ENCODE measurements at regions not wholly inside any gene's neighbourhood (a gene's known extent, or its start where the extent isn't known, plus 50 kb on each side); places are given as distances from the start of the nearest gene placed in this dataset.
"Not testable (repeated sequence)": the region's sequence is repeated elsewhere in the genome, so short reads cannot be mapped to it uniquely, and the experiment has no call there.

DNA sequence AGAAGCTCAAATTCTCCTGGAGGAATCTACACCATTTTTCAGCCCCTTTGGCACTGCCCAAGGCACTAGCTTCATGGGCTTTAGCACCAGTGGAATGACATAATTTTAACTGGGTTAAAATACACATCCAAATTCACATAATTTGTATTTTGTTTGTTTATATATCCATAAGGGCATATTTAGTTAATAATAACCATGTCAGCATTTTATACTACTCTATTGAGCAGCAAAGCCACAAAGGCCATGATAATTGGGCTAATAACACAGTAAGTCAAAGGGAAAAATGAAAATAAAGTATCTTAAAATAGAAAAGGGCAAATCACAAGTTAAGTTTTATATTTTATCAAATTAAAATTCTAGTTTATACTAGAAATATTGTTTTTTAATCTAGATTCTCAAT, 262.7 kb upstream of the TACR3 start:
- H3K9me3 ChIP-seq (ENCODE audit: low read length) = no peaks in the 10 kb centered on the region
- H3K4me1 ChIP-seq (ENCODE audit: insufficient read depth, low read length, severe bottlenecking) = no peaks in the 10 kb centered on the region
- H3K9ac ChIP-seq (ENCODE audit: low read length) = no peak overlapping the region
- no peaks in the 10 kb centered on the region for H4K20me1 ChIP-seq (ENCODE audit: insufficient read depth, low read length)
- no peaks in the 10 kb centered on the region for H3K27me3 ChIP-seq (ENCODE audit: insufficient read depth, low read length)
- H3K4me3 ChIP-seq (ENCODE audit: low read depth, low read length, poor library complexity, severe bottlenecking) = no peak overlapping the region
- no peaks in the 10 kb centered on the region for H3F3A ChIP-seq (ENCODE audit: insufficient read depth, low read length)
- no peak overlapping the region for H3K4me2 ChIP-seq (ENCODE audit: low read length)
- no peak for TF ChIP-seq EZH2 (IDR thresholded peaks at IDR 0.05; ENCODE audit: borderline replicate concordance, low read length)
- TF ChIP-seq, protein P1, sequence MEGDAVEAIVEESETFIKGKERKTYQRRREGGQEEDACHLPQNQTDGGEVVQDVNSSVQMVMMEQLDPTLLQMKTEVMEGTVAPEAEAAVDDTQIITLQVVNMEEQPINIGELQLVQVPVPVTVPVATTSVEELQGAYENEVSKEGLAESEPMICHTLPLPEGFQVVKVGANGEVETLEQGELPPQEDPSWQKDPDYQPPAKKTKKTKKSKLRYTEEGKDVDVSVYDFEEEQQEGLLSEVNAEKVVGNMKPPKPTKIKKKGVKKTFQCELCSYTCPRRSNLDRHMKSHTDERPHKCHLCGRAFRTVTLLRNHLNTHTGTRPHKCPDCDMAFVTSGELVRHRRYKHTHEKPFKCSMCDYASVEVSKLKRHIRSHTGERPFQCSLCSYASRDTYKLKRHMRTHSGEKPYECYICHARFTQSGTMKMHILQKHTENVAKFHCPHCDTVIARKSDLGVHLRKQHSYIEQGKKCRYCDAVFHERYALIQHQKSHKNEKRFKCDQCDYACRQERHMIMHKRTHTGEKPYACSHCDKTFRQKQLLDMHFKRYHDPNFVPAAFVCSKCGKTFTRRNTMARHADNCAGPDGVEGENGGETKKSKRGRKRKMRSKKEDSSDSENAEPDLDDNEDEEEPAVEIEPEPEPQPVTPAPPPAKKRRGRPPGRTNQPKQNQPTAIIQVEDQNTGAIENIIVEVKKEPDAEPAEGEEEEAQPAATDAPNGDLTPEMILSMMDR (IDR thresholded peaks at IDR 0.05; ENCODE audit: low read length) = no peak
- H3K27ac ChIP-seq (ENCODE audit: low read depth, low read length, poor library complexity, severe bottlenecking) = no peak overlapping the region
- H3K79me2 ChIP-seq (ENCODE audit: insufficient read depth, low read length) = no peaks in the 10 kb centered on the region
- H3K36me3 ChIP-seq (ENCODE audit: insufficient read depth, low read length) = no peaks in the 10 kb centered on the region
- H3K9me2 ChIP-seq (ENCODE audit: low read depth, low read length) = no peaks in the 10 kb centered on the region
- H2AFZ ChIP-seq (ENCODE audit: low read length) = no peak overlapping the region

DNA sequence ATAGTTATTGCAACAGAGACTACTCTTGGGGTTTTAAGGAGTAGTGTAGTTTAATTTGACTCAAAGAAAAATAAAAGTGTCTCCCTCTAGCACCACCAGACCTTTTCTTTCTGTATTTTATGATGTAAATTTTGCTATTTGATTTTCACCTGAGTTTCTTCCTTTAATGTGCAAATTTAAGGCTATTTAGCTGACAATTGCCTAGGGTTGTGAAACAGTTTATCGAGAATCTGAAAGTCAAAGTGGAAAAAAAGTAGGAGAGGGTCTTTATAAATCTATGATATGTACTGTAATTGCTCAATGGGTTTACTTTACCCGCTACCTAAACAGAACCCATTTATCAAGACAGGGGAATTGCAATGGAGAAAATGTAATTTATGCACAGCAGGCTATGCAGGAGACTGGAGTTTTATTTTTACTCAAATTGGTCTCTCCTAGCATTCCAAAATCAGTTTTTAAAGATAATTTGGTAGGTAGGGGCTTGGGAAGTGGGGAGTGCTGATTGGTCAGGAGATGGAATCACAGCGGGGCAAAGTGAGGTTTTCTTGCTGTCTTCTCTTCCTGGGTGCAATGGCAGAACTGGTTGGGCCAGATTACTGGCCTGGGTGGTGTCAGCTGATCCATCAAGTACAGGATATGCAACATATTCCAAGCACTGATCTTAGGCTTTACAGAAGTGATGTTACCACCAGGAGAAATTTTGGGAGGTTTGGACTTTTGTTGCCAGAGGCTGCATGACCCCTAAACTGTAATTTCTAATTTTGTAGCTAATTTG, 228.6 kb upstream of the TACR3 start:
- Histone ChIP-seq H4K20me1 (ENCODE audit: insufficient read depth, low read length) (no peaks in the 10 kb centered on the region), H3K36me3 (ENCODE audit: insufficient read depth, low read length) (no peaks in the 10 kb centered on the region), H3K9ac (ENCODE audit: low read length) (no peak overlapping the region), H3K9me3 (ENCODE audit: low read length) (no peaks in the 10 kb centered on the region), H3K27me3 (ENCODE audit: insufficient read depth, low read length) (no peaks in the 10 kb centered on the region), H3K79me2 (ENCODE audit: insufficient read depth, low read length) (no peaks in the 10 kb centered on the region), H3K4me2 (ENCODE audit: low read length) (no peak overlapping the region), H3F3A (ENCODE audit: insufficient read depth, low read length) (no peaks in the 10 kb centered on the region), H3K27ac (ENCODE audit: low read depth, low read length, poor library complexity, severe bottlenecking) (no peak overlapping the region), H3K9me2 (ENCODE audit: low read depth, low read length) (no peaks in the 10 kb centered on the region), H3K4me3 (ENCODE audit: low read depth, low read length, poor library complexity, severe bottlenecking) (no peak overlapping the region), H3K4me1 (ENCODE audit: insufficient read depth, low read length, severe bottlenecking) (no peaks in the 10 kb centered on the region), H2AFZ (ENCODE audit: low read length) (no peak overlapping the region)
- no peak for TF ChIP-seq EZH2 (IDR thresholded peaks at IDR 0.05; ENCODE audit: borderline replicate concordance, low read length)
- TF ChIP-seq, protein P1 (IDR thresholded peaks at IDR 0.05; ENCODE audit: low read length) = no peak

DNA sequence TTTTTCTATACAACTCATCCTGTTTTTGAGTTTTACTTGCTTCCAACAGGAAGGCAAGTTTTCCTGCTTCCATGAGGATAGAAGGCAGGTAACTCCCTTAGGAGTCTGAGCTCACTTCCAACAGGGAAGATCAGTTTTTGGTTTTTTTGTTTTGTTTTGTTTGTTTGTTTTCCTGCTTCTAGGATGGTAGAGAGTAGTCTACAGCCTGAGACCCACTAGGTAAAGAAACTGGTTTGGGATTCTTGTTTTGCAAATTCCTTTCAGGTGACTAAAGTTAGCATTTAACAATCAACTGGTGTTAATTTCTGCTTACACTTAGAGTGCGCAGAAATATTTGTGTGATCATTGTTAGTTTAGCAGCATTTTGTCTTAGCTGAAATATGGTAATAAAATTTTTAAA, 227.8 kb upstream of the TACR3 start:
- Histone ChIP-seq H3K79me2 (ENCODE audit: insufficient read depth, low read length) (no peaks in the 10 kb centered on the region), H3K9ac (ENCODE audit: low read length) (no peak overlapping the region)

DNA sequence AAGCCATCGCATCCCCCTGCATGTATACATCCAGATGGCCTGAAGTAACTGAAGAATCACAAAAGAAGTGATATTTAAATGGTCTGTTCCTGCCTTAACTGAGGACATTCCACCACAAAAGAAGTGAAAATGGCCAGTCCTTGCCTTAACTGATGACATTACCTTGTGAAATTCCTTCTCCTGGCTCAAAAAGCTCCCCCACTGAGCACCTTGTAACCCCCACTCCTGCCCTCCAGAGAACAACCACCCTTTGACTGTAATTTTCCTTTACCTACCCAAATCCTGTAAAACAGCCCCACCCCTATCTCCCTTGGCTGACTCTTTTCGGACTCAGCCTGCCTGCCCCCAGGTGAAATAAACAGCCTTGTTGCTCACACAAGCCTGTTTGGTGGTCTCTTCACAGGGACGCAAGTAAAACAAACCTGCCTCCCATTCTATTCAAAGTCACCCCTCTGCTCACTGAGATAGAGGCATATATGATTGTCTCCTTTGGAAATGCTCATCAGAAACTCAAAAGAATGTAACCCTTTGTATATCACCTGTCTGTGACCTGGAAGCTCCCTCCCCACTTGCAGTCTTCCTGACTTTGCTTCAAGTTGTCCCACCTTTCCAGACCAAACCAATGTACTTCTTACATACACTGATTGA, 227.0 kb upstream of the TACR3 start:
- not testable (repeated sequence) for H3K79me2 ChIP-seq (ENCODE audit: insufficient read depth, low read length); H3K27ac ChIP-seq (ENCODE audit: low read depth, low read length, poor library complexity, severe bottlenecking); H3F3A ChIP-seq (ENCODE audit: insufficient read depth, low read length); H3K9ac ChIP-seq (ENCODE audit: low read length); H3K9me3 ChIP-seq (ENCODE audit: low read length); H3K4me3 ChIP-seq (ENCODE audit: low read depth, low read length, poor library complexity, severe bottlenecking); H3K36me3 ChIP-seq (ENCODE audit: insufficient read depth, low read length); H2AFZ ChIP-seq (ENCODE audit: low read length); H3K9me2 ChIP-seq (ENCODE audit: low read depth, low read length); H3K27me3 ChIP-seq (ENCODE audit: insufficient read depth, low read length); H3K4me1 ChIP-seq (ENCODE audit: insufficient read depth, low read length, severe bottlenecking); H3K4me2 ChIP-seq (ENCODE audit: low read length); H4K20me1 ChIP-seq (ENCODE audit: insufficient read depth, low read length)

More for the DNA sequence above, 227.8 kb upstream of the TACR3 start:
- Histone ChIP-seq H3K4me3 (ENCODE audit: low read depth, low read length, poor library complexity, severe bottlenecking) (no peak overlapping the region), H2AFZ (ENCODE audit: low read length) (no peak overlapping the region), H3K9me3 (ENCODE audit: low read length) (no peaks in the 10 kb centered on the region), H3K36me3 (ENCODE audit: insufficient read depth, low read length) (no peaks in the 10 kb centered on the region), H3K9me2 (ENCODE audit: low read depth, low read length) (no peaks in the 10 kb centered on the region), H3K27ac (ENCODE audit: low read depth, low read length, poor library complexity, severe bottlenecking) (no peak overlapping the region), H4K20me1 (ENCODE audit: insufficient read depth, low read length) (no peaks in the 10 kb centered on the region), H3K27me3 (ENCODE audit: insufficient read depth, low read length) (no peaks in the 10 kb centered on the region), H3K4me1 (ENCODE audit: insufficient read depth, low read length, severe bottlenecking) (no peaks in the 10 kb centered on the region), H3F3A (ENCODE audit: insufficient read depth, low read length) (no peaks in the 10 kb centered on the region), H3K4me2 (ENCODE audit: low read length) (no peak overlapping the region)
- TF ChIP-seq, protein P1 (IDR thresholded peaks at IDR 0.05; ENCODE audit: low read length) = no peak
- no peak for TF ChIP-seq EZH2 (IDR thresholded peaks at IDR 0.05; ENCODE audit: borderline replicate concordance, low read length)

Data from OCI-LY1 (cell line).